CD14-positive monocyte (primary cell): ENCODE measurements at regions not wholly inside any gene's neighbourhood (a gene's known extent, or its start where the extent isn't known, plus 50 kb on each side); places are given as distances from the start of the nearest gene placed in this dataset.

Experiments used
- DNase-seq, 3 donors: peaks; one replicate each; pipeline ENCODE4 v3.0.0-alpha.2; 2011 to 2022
- H2AFZ ChIP-seq: 2 replicates; pipeline ENCODE4 v1.6.0; 2012; ENCODE audit warnings: mild to moderate bottlenecking, low read depth, low read length, inconsistent platforms; ENCODE audit not compliant: insufficient read depth, poor library complexity, severe bottlenecking
- H3K27ac ChIP-seq, 2 donors: 1 replicate in 1 of 2; 2 replicates in 1 of 2; pipeline ENCODE4 v1.5.1; 2012 to 2013; ENCODE audit warnings: low read length in 2 of 2, control low read depth in 1 of 2, inconsistent platforms in 1 of 2, low read depth in 1 of 2, mild to moderate bottlenecking in 1 of 2
- H3K27me3 ChIP-seq, 2 donors: one replicate each; pipeline versions ENCODE4 v1.6.0 to v1.6.1; 2011 to 2013; ENCODE audit warnings: low read length in 2 of 2; ENCODE audit not compliant: control insufficient read depth in 2 of 2, insufficient read depth in 2 of 2
- H3K36me3 ChIP-seq, 2 donors: replicated peaks in 1 of 2; 1 replicate in 1 of 2; 2 replicates in 1 of 2; pipeline versions ENCODE4 v1.5.1 to v1.6.1; 2012 to 2013; ENCODE audit warnings: low read length in 2 of 2, control low read depth in 1 of 2, inconsistent platforms in 1 of 2, mild to moderate bottlenecking in 1 of 2; ENCODE audit not compliant: insufficient read depth in 2 of 2, control insufficient read depth in 1 of 2
- H3K4me1 ChIP-seq, 2 donors: 1 replicate in 1 of 2; 2 replicates in 1 of 2; pipeline versions ENCODE4 v1.5.1 to v1.6.1; 2012 to 2013; ENCODE audit warnings: low read length in 2 of 2, control low read depth in 1 of 2, inconsistent platforms in 1 of 2, mild to moderate bottlenecking in 1 of 2, moderate library complexity in 1 of 2; ENCODE audit not compliant: insufficient read depth in 2 of 2, control insufficient read depth in 1 of 2
- H3K4me2 ChIP-seq: replicated peaks from 2 replicates; pipeline ENCODE3; 2012; ENCODE audit warnings: low read length, moderate library complexity, mild to moderate bottlenecking; ENCODE audit not compliant: poor library complexity, severe bottlenecking; ENCODE audit errors: extremely low read depth
- H3K4me3 ChIP-seq, 3 experiments: fragments of 200-600 bp in 1 of 3; sonication (generic) in 1 of 3; replicated peaks in 1 of 3; 1 replicate in 2 of 3; 2 replicates in 1 of 3; pipeline ENCODE4 v1.5.1; 2011 to 2013; ENCODE audit warnings: low read length in 3 of 3, mild to moderate bottlenecking in 3 of 3, control low read depth in 2 of 3, low read depth in 2 of 3, inconsistent platforms in 1 of 3, moderate library complexity in 1 of 3
- H3K79me2 ChIP-seq: 2 replicates; pipeline ENCODE4 v1.6.0; 2012; ENCODE audit warnings: mild to moderate bottlenecking, control low read depth, inconsistent platforms, low read length, moderate library complexity; ENCODE audit not compliant: insufficient read depth
- H3K9ac ChIP-seq: 2 replicates; pipeline ENCODE4 v1.6.0; 2017; ENCODE audit warnings: low read length, mild to moderate bottlenecking; ENCODE audit not compliant: insufficient read depth, poor library complexity, severe bottlenecking
- H3K9me3 ChIP-seq, 2 donors: replicated peaks in 1 of 2; 1 replicate in 1 of 2; 2 replicates in 1 of 2; pipeline versions ENCODE4 v1.5.1 to v1.6.1; 2012 to 2013; ENCODE audit warnings: low read length in 2 of 2, control low read depth in 1 of 2; ENCODE audit not compliant: control insufficient read depth in 1 of 2, insufficient read depth in 1 of 2
- H4K20me1 ChIP-seq: 2 replicates; pipeline ENCODE4 v1.6.0; 2012; ENCODE audit warnings: mild to moderate bottlenecking, low read length, control low read depth, moderate library complexity; ENCODE audit not compliant: insufficient read depth
- H3K27ac Mint-ChIP-seq, 7 donors: one replicate each; pipeline ENCODE4 v1.8.0; 2020; ENCODE audit warnings: mild to moderate bottlenecking in 7 of 7, mixed read lengths in 7 of 7, moderate library complexity in 6 of 7, inconsistent platforms in 2 of 7
- H3K27me3 Mint-ChIP-seq, 3 donors: one replicate each; pipeline ENCODE4 v1.8.0; 2021 to 2022; ENCODE audit warnings: low read depth in 3 of 3, mild to moderate bottlenecking in 3 of 3, mixed read lengths in 3 of 3, moderate library complexity in 3 of 3, inconsistent platforms in 1 of 3
- H3K36me3 Mint-ChIP-seq, 2 donors: one replicate each; pipeline ENCODE4 v1.8.0; 2020; ENCODE audit warnings: mixed read lengths in 2 of 2, inconsistent platforms in 1 of 2, mild to moderate bottlenecking in 1 of 2
- H3K4me1 Mint-ChIP-seq: one replicate; pipeline ENCODE4 v1.8.0; 2020; ENCODE audit warnings: mild to moderate bottlenecking, mixed read lengths
- H3K4me3 Mint-ChIP-seq, 2 donors: one replicate each; pipeline ENCODE4 v1.8.0; 2020; ENCODE audit warnings: mild to moderate bottlenecking in 2 of 2, mixed read lengths in 2 of 2, moderate library complexity in 1 of 2
- H3K9me3 Mint-ChIP-seq, 7 donors: one replicate each; pipeline ENCODE4 v1.8.0; 2020 to 2022; ENCODE audit warnings: mixed read lengths in 7 of 7, mild to moderate bottlenecking in 6 of 7, moderate library complexity in 6 of 7, inconsistent platforms in 2 of 7
- CTCF ChIP-seq: fragments of 200-600 bp; IDR thresholded peaks from one replicate; pipeline ENCODE4 v1.8.0; 2022; ENCODE audit warnings: antibody characterized with exemption, mild to moderate bottlenecking
- WGBS: methylation state at CpG from one replicate; pipeline ENCODE4 v1.1.5; 2013; ENCODE audit warnings: missing lambda C conversion rate; ENCODE audit not compliant: insufficient coverage; 5-methylcytosine and 5-hydroxymethylcytosine counted together
- intact Hi-C, 2 donors: fragments of 100-400 bp; cut with micrococcal nuclease; formaldehyde crosslinking; loops; one replicate each; pipeline versions ENCODE4 v1.15.0 to v1.15.1; 2023

- Mint-ChIP-seq H3K36me3 (no peaks in the 10 kb centered on the region), H3K4me1 (no peaks in the 10 kb centered on the region), H3K27me3 (no peaks in the 10 kb centered on the region), H3K9me3 (peaks cover 5 to 23% (median 10%) of the 10 kb centered on the region in 7 donors), H3K27ac (no peak overlapping the region), H3K4me3 (no peak overlapping the region)
- H3K36me3 ChIP-seq = no peaks in the 10 kb centered on the region
- DNase-seq = no peak
- no peak for TF ChIP-seq CTCF
- H3K4me1 ChIP-seq = no peaks in the 10 kb centered on the region
- H3K4me3 ChIP-seq = no peak overlapping the region
- intact Hi-C loops = no loop called here
- H3K79me2 ChIP-seq = no peaks in the 10 kb centered on the region
- no peaks in the 10 kb centered on the region for H3K27me3 ChIP-seq
- no peak overlapping the region for H3K27ac ChIP-seq
- H3K9ac ChIP-seq = no peak overlapping the region
- no peaks in the 10 kb centered on the region for H4K20me1 ChIP-seq
- peaks cover 0 to 27% of the 10 kb centered on the region in 2 donors for H3K9me3 ChIP-seq
- 77% methylated on average over 9 of the region's 12 CpGs for WGBS
- H3K4me2 ChIP-seq = no peak overlapping the region
- no peak overlapping the region for H2AFZ ChIP-seq
Observed at GRCh38 chr4:188680004-188680666, 540.9 kb downstream of the TRIML1 start.

GRCh38 chr4:188680667-188681063, 541.4 kb downstream of the TRIML1 start:
- H2AFZ ChIP-seq = no peak overlapping the region
- no peaks in the 10 kb centered on the region for H3K4me1 Mint-ChIP-seq
- peaks cover 2 to 22% (median 10%) of the 10 kb centered on the region in 7 donors for H3K9me3 Mint-ChIP-seq
- no peaks in the 10 kb centered on the region for H3K27me3 Mint-ChIP-seq
- no peak overlapping the region for H3K9ac ChIP-seq
- H3K27ac Mint-ChIP-seq = no peak overlapping the region
- no peak overlapping the region for H3K27ac ChIP-seq
- no peaks in the 10 kb centered on the region for H3K4me1 ChIP-seq
- no peak for TF ChIP-seq CTCF
- H3K4me3 ChIP-seq = no peak overlapping the region
- no peak for DNase-seq
- H3K9me3 ChIP-seq = peaks cover 0 to 29% of the 10 kb centered on the region in 2 donors
- intact Hi-C loops = no loop called here
- no peak overlapping the region for H3K4me3 Mint-ChIP-seq
- 96% methylated on average over 14 of the region's 14 CpGs for WGBS
- H4K20me1 ChIP-seq = no peaks in the 10 kb centered on the region
- no peaks in the 10 kb centered on the region for H3K36me3 Mint-ChIP-seq
- no peaks in the 10 kb centered on the region for H3K36me3 ChIP-seq
- no peak overlapping the region for H3K4me2 ChIP-seq
- no peaks in the 10 kb centered on the region for H3K27me3 ChIP-seq
- no peaks in the 10 kb centered on the region for H3K79me2 ChIP-seq
